Caki2 (cell line): ENCODE measurements at regions not wholly inside any gene's neighbourhood (a gene's known extent, or its start where the extent isn't known, plus 50 kb on each side); places are given as distances from the start of the nearest gene placed in this dataset.
A peak's percentile ranks its signal among the peaks of the same experiment; 100 is the strongest.

ENCODE experiments used
- DNase-seq: peaks from one replicate; pipeline ENCODE4 v3.0.0-alpha.2; 2015; ENCODE audit warnings: low read depth
- in situ Hi-C: cut with HindIII; loops from 2 replicates; pipeline ENCODE4 v1.10.0; 2016; ENCODE audit warnings: low sequenced_read_pairs, low pct_unique_long_range_greater_than_20kb, mixed read lengths

DNA sequence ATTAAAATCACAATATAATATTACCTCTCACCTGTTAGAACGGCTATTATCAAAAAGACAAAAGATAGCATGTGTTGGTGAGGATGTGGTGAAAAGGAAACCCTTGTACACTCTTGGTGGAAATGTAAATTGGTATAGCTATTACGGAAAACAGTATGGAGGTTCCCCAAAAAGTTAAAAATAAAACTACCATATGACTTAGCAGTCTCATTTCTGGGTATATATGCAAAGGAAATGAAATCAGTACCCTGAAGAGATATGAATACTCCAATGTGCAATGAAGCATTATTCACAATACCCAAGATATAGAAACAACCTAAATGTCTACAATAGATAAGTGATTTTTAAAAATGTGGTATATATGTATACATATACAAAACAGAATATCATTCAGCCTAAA lies 199.9 kb downstream of the SNX18 start:
- no peak for DNase-seq
- in situ Hi-C loops = no loop called here

- in situ Hi-C loops = no loop called here
These were observed 196.5 kb downstream of the SNX18 start for GRCh38 chr5:54713923-54714581.

DNA sequence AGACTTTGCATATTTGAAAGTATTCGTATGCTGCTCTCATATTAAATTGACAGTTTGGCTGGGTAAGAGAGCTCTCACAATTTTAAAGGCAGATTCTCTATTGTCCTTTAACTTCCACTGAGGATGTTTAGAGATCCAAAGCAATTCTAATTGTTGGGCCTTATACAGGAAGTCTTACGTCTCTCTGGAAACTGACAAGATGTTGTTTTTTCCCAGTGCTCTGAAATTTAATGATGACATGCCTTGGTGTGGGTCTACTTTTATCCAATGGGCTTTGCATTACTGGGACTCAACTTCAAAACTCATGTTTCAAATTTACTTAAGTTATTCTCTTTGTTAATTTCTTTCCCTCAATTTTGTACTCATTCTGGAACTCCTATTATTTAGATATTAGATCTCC lies 191.5 kb downstream of the SNX18 start:
- in situ Hi-C loops = no loop called here
- DNase-seq = no peak

More at GRCh38 chr5:54713923-54714581, 196.5 kb downstream of the SNX18 start:
- no peak for DNase-seq

DNA sequence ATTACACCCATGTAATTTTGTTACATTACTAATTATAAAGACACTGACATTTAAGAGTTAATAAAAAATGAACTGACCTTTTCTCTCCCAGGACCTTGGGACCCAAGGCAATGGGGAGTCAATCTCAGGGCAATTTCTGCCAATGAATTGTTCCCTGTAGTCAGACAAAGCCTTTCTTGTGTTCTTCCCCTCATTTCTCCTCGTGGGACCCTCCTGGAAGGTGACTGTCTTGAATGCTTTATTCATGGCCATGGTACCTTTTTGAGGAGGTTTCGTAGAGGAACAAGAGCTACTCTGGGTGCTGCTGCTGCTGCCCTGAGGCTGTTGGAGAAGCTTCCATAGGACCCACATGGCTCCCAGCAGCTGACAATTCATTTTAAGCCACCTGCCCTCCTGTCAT lies 190.3 kb downstream of the SNX18 start:
- in situ Hi-C loops = no loop called here

DNA sequence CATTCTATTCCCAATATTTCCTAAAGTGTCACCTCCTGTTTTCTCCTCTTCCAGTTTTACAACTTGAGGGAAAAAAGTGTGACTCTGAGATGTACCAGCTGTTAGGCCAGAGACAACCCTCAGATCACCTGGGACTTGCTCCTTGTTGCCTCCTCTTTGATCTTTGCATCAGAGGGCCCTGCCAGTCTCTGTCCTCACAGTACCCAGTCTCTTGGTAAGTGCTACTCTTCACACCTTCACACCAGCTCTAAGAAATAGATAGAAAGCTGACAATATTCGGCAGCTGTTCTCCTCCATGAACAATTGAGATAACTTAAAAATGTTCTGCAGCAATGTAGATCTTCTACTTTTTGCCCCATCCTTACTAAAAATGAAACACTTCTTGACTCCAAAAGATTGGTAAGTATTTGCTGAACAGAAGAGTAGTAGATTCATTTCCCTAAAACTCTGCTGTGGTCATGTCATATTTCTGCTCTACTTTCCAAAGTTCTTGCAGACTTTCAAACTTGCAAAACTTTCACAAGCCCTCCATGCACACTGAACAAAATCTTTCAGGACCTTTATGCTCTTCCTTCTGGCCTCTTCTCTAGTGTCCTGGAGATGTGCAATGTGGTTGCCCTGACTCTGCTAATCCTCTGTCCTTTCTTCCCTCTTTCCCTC lies 188.6 kb downstream of the SNX18 start:
- in situ Hi-C loops = no loop called here
- no peak for DNase-seq

More for the DNA sequence above, 190.3 kb downstream of the SNX18 start:
- DNase-seq = no peak

GRCh38 chr5:54704825-54705224 lies 187.3 kb downstream of the SNX18 start:
- no peak for DNase-seq
- in situ Hi-C loops = no loop called here

DNA sequence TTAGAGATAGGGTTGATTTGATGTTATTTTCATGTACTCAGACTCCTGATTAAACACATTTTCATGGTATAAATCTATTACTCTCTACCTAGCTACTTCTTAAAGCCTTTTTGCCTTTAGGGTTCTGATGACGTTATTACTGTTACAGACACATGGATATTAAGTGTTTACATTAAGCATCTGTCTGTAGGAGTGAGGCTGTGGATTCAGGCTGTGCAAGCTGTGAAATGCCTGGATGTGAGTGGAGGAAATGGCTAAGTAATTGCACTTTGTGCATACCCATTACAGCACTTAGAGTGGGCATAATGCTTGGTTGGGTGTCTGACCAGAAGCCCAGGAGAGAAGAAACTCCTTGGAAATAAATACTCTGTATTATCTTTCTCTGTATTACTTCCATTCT lies 186.8 kb downstream of the SNX18 start:
- in situ Hi-C loops = no loop called here
- no peak for DNase-seq

DNA sequence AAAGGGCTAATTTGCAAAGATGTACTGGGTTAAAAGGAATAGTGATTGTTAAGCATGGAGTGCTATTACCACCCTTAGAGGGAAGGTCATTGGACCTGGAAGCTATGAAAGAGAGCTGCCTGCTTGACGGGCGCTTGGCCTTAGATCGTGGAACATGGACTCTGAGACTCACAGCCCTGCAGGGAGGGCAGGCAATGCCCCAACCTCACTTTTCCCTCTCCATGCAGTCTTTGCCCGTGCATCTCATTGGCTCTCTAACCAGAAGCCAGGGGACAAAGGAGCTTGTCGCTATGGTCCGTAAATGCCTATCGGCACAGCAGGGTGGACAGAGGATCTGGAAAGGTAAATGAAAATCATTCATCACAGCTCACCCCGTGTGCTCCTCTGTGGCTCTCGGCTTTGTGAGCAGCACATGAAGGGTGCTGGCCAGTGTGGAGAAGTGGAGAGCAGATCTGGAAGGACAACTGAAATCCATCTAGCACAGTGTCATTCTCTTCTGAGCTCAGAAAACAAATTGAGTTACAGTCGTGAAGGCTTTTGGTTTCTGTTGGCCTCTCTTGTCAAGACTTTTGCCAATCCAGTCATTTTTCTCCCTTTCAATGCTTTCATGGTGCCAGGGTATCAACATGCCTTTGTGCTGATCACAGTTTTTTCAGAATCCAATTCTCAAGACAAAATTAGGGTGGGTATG lies 186.2 kb downstream of the SNX18 start:
- DNase-seq = no peak
- in situ Hi-C loops = no loop called here

DNA sequence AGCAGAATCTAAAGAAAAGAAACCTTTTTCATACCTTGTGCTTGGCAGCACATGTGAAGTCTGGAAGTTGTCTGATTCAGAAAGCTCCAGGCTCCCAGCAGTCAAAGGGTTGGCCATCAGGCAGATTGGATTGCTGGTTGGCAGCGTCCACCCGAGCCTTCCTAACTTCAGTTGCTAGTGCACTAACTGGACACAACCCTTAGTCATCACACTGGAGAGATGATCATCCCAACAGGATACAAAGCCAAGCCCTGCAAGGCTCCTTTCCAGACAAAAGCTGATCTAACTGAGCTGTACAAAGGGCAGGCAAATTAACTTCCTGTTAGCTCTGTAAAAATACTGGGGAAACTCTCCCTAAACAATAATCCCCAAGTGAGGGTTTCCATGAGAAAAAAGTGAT lies 185.6 kb downstream of the SNX18 start:
- in situ Hi-C loops = no loop called here
- DNase-seq = no peak

GRCh38 chr5:54702470-54702869 lies 184.9 kb downstream of the SNX18 start:
- in situ Hi-C loops = no loop called here
- DNase-seq = no peak

- DNase-seq = peak; percentile 45
- in situ Hi-C loops = no loop called here
These were observed 183.5 kb downstream of the SNX18 start for GRCh38 chr5:54700986-54701578.

GRCh38 chr5:54696931-54697330 lies 179.4 kb downstream of the SNX18 start:
- in situ Hi-C loops = no loop called here
- DNase-seq = no peak

DNA sequence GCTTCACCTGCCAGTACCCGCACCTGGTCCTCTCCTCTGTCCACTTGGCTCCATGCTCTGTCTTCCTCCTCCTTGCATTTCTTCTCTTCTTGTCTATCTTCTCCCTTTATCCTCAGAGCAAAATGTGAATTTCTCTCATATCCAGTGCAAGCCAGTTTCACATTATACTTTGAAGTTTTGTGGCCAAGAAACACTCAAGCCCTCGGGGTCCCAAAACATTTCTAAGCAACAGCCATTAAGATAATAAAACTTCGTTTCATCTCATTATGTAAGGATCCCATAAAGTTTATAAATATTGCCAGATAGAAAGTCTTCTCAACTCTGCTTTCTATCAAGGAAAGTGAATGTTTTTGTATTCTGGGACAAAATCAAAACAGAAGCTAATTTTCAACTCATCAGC lies 178.8 kb downstream of the SNX18 start:
- DNase-seq = no peak
- in situ Hi-C loops = no loop called here

GRCh38 chr5:54695198-54695966 lies 177.8 kb downstream of the SNX18 start:
- in situ Hi-C loops = no loop called here
- DNase-seq = no peak

GRCh38 chr5:54693936-54694657 lies 176.5 kb downstream of the SNX18 start:
- DNase-seq = no peak
- in situ Hi-C loops = no loop called here

DNA sequence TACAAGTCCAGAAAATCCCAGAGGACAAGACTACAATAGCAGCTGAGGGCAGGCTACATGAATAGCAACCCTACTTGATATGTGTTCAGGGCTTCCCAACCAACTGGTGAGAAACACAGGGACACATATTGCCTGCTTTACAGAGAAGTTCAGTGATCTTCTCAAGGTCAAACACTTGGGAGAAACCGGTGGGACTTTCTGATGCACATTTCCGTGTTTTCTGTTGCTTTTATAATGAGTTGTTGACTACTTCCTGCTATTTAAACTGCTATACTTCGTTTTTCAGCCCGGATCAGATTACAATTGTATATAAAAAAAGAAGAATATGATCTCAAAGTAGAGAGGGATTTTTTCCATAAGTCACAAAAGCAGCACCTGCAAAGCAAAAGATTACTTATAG lies 175.1 kb downstream of the SNX18 start:
- in situ Hi-C loops = no loop called here
- no peak for DNase-seq

- no peak for DNase-seq
- in situ Hi-C loops = no loop called here
These were observed 174.1 kb downstream of the SNX18 start for GRCh38 chr5:54691656-54692055.
